DND-41 (cell line): ENCODE measurements at regions not wholly inside any gene's neighbourhood (a gene's known extent, or its start where the extent isn't known, plus 50 kb on each side); places are given as distances from the start of the nearest gene placed in this dataset.

Experiments used
- ATAC-seq: fragments of 200-7000 bp; cut with Tn5 transposase; 3 replicates; pipeline ENCODE4 v1.9.1; 2021; ENCODE audit warnings: low read depth; ENCODE audit not compliant: insufficient read depth
- DNase-seq: peaks from one replicate; pipeline ENCODE4 v3.0.0-alpha.2; 2020
- H2AFZ ChIP-seq: 2 replicates; pipeline ENCODE4 v1.6.0; 2012; ENCODE audit warnings: low read depth, low read length
- H3K27ac ChIP-seq: 2 replicates; pipeline ENCODE4 v1.5.1; 2012; ENCODE audit warnings: low read length, inconsistent platforms
- H3K27me3 ChIP-seq: fragments of 200-600 bp; sonication (generic); 2 replicates; pipeline ENCODE4 v1.6.0; 2012; ENCODE audit warnings: low read length, mild to moderate bottlenecking, inconsistent platforms; ENCODE audit not compliant: insufficient read depth, poor library complexity
- H3K36me3 ChIP-seq: 2 replicates; pipeline ENCODE4 v1.5.1; 2012; ENCODE audit warnings: low read length, inconsistent platforms; ENCODE audit not compliant: insufficient read depth
- H3K4me1 ChIP-seq: 2 replicates; pipeline ENCODE4 v1.5.1; 2012; ENCODE audit warnings: mild to moderate bottlenecking, low read length; ENCODE audit not compliant: insufficient read depth
- H3K4me2 ChIP-seq: 2 replicates; pipeline ENCODE4 v1.6.0; 2012; ENCODE audit warnings: mild to moderate bottlenecking, moderate library complexity, low read length, inconsistent platforms; ENCODE audit not compliant: insufficient read depth
- H3K4me3 ChIP-seq, 2 experiments: fragments of 200-600 bp in 1 of 2; shearing (Covaris generic) in 1 of 2; 2 replicates each; pipeline ENCODE4 v1.5.1; 2012 to 2016; ENCODE audit warnings: inconsistent platforms in 2 of 2, low read length in 2 of 2, mild to moderate bottlenecking in 2 of 2, low read depth in 1 of 2, moderate library complexity in 1 of 2
- H3K79me2 ChIP-seq: 2 replicates; pipeline ENCODE4 v1.6.0; 2012; ENCODE audit warnings: low read length, inconsistent platforms; ENCODE audit not compliant: insufficient read depth
- H3K9ac ChIP-seq: 2 replicates; pipeline ENCODE4 v1.6.0; 2012; ENCODE audit warnings: low read depth, mild to moderate bottlenecking, inconsistent platforms, low read length, moderate library complexity
- H3K9me3 ChIP-seq: 2 replicates; pipeline ENCODE4 v1.5.1; 2012; ENCODE audit warnings: low read length, moderate library complexity, mild to moderate bottlenecking, inconsistent platforms; ENCODE audit not compliant: insufficient read depth, severe bottlenecking
- H4K20me1 ChIP-seq: 2 replicates; pipeline ENCODE4 v1.6.0; 2012; ENCODE audit warnings: low read length; ENCODE audit not compliant: insufficient read depth
- CTCF ChIP-seq: IDR thresholded peaks from 2 replicates; pipeline ENCODE4 v1.5.1; 2012; ENCODE audit warnings: borderline replicate concordance, low read length, moderate library complexity, mild to moderate bottlenecking; ENCODE audit not compliant: poor library complexity, severe bottlenecking; ENCODE audit errors: extremely low read depth
- EZH2 ChIP-seq: IDR thresholded peaks from 3 replicates; pipeline ENCODE4 v1.6.1; 2012; ENCODE audit warnings: borderline replicate concordance, low read depth, mild to moderate bottlenecking, moderate library complexity, low read length, inconsistent platforms; ENCODE audit not compliant: severe bottlenecking

DNA sequence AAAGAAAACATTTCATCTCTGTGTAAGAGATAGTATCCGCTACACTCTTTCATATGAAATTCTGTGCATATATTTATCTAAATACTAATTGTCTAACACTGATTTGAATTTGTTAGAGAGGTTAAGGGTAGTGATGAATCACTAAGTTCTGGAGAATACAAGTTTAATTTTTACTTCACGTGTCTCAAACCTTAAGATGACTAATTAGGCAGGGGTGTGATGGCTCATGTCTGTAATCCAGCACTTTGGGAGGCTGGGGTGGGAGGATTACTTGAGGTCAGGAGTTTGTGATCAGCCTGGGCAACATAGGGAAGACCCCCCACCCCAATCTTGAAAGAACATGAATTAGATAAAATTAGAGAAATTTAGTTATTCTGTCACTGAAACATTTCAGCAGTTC, 2241.9 kb downstream of the PCDH7 start:
- no peaks in the 10 kb centered on the region for H3K27me3 ChIP-seq
- no peaks in the 10 kb centered on the region for H3K36me3 ChIP-seq
- H3K9me3 ChIP-seq, result no peaks in the 10 kb centered on the region
- H3K9ac ChIP-seq, result no peak overlapping the region
- H3K4me1 ChIP-seq, result no peaks in the 10 kb centered on the region
- H2AFZ ChIP-seq, result no peak overlapping the region
- H4K20me1 ChIP-seq, result no peaks in the 10 kb centered on the region
- no peak overlapping the region for H3K4me2 ChIP-seq
- H3K27ac ChIP-seq, result no peak overlapping the region
- no peaks in the 10 kb centered on the region for H3K79me2 ChIP-seq
- TF ChIP-seq EZH2 (no peak), CTCF (no peak)
- no peak for DNase-seq
- no peak overlapping the region for H3K4me3 ChIP-seq
- no peak for ATAC-seq

- Histone ChIP-seq H3K27ac (no peak overlapping the region), H2AFZ (no peak overlapping the region)
- no peak for ATAC-seq
Measured at GRCh38 chr4:32985256-32985655, 2265.1 kb downstream of the PCDH7 start.

DNA sequence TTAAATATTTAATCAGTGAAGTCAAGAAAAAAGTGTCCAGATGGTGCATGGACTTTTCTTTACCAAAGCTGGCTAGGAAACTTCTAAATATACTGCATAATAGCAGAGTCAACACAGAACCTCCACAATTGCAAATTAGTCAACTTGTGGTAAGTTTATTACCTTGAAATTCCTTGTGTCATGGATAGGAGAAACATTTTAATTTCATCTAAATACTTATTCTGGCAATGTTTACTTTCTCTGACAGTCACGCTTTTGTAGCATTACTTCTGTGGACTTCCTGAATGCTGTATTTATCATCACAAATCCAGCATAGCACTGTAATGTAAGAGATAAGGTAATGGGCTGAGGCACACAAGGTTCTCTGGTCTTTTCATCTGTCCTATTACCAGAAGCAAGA, 2266.1 kb downstream of the PCDH7 start:
- H3K9me3 ChIP-seq, result no peaks in the 10 kb centered on the region
- H3K4me3 ChIP-seq, result no peak overlapping the region
- no peak for TF ChIP-seq CTCF
- no peak for TF ChIP-seq EZH2
- no peak overlapping the region for H3K4me2 ChIP-seq
- no peaks in the 10 kb centered on the region for H3K36me3 ChIP-seq
- no peaks in the 10 kb centered on the region for H3K79me2 ChIP-seq
- H3K4me1 ChIP-seq, result no peaks in the 10 kb centered on the region
- H2AFZ ChIP-seq, result no peak overlapping the region
- H3K27ac ChIP-seq, result no peak overlapping the region
- H4K20me1 ChIP-seq, result no peaks in the 10 kb centered on the region
- H3K27me3 ChIP-seq, result no peaks in the 10 kb centered on the region
- ATAC-seq (no peak), DNase-seq (no peak)
- H3K9ac ChIP-seq, result no peak overlapping the region

More at GRCh38 chr4:32985256-32985655, 2265.1 kb downstream of the PCDH7 start:
- Histone ChIP-seq H3K9ac (no peak overlapping the region), H4K20me1 (no peaks in the 10 kb centered on the region), H3K4me3 (no peak overlapping the region), H3K9me3 (no peaks in the 10 kb centered on the region), H3K4me2 (no peak overlapping the region), H3K4me1 (no peaks in the 10 kb centered on the region), H3K27me3 (no peaks in the 10 kb centered on the region), H3K36me3 (no peaks in the 10 kb centered on the region), H3K79me2 (no peaks in the 10 kb centered on the region)
- TF ChIP-seq EZH2 (no peak), CTCF (no peak)
- DNase-seq, result no peak

DNA sequence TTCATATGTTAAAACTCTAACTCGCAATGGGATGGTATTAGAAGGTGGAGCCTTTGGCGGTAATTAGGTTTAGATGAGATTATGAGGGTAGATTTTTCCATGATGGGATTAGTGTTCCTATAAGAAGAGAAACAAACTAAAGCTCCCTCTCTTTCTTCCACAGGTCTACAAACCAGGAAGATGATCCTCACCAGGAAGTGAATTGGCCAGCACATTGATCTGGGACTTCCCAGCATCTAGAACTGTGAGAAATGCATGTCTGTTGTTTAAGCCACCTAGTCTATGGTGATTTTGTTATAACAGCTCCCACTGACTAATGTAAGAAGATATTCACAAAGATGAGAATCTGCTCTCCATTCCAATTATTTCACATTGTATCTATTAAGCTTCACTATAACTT, 2266.9 kb downstream of the PCDH7 start:
- Histone ChIP-seq H3K9me3 (no peaks in the 10 kb centered on the region), H3K79me2 (no peaks in the 10 kb centered on the region), H3K36me3 (no peaks in the 10 kb centered on the region), H3K4me1 (no peaks in the 10 kb centered on the region), H3K4me3 (no peak overlapping the region), H3K4me2 (no peak overlapping the region), H3K27ac (no peak overlapping the region), H2AFZ (no peak overlapping the region), H3K27me3 (no peaks in the 10 kb centered on the region), H4K20me1 (no peaks in the 10 kb centered on the region), H3K9ac (no peak overlapping the region)
- TF ChIP-seq EZH2 (no peak), CTCF (no peak)
- DNase-seq, result no peak
- no peak for ATAC-seq
